GM23338 (cell line): ENCODE measurements at regions not wholly inside any gene's neighbourhood (a gene's known extent, or its start where the extent isn't known, plus 50 kb on each side); places are given as distances from the start of the nearest gene placed in this dataset.

Source experiments
- ATAC-seq: fragments of 200-7000 bp; cut with Tn5 transposase; 3 replicates; pipeline ENCODE4 v1.9.1; 2020
- DNase-seq: peaks from one replicate; pipeline ENCODE4 v3.0.0-alpha.2; 2015; ENCODE audit warnings: low spot score
- H2AFZ ChIP-seq: fragments of 200-600 bp; sonication (generic); 2 replicates; pipeline ENCODE4 v1.8.0; 2016; ENCODE audit warnings: antibody characterized with exemption, mild to moderate bottlenecking, moderate library complexity
- H3F3A ChIP-seq: fragments of 200-600 bp; sonication (generic); replicated peaks from 2 replicates; pipeline ENCODE4 v1.8.0; 2017; ENCODE audit warnings: antibody characterized with exemption, mixed run types, low read depth
- H3K27ac ChIP-seq: fragments of 200-600 bp; sonication (generic); 2 replicates; pipeline ENCODE4 v1.6.1; 2016; ENCODE audit warnings: low read depth
- H3K27me3 ChIP-seq: fragments of 200-600 bp; sonication (generic); 2 replicates; pipeline ENCODE4 v1.8.0; 2016; ENCODE audit warnings: mild to moderate bottlenecking, mixed run types, moderate library complexity; ENCODE audit not compliant: insufficient read depth
- H3K36me3 ChIP-seq: fragments of 200-600 bp; sonication (generic); 2 replicates; pipeline ENCODE4 v1.8.0; 2016; ENCODE audit warnings: mild to moderate bottlenecking; ENCODE audit not compliant: insufficient read depth
- H3K4me1 ChIP-seq: fragments of 200-600 bp; sonication (generic); 2 replicates; pipeline ENCODE4 v1.8.0; 2016; ENCODE audit warnings: mild to moderate bottlenecking, moderate library complexity; ENCODE audit not compliant: insufficient read depth
- H3K4me2 ChIP-seq: fragments of 200-600 bp; sonication (generic); 2 replicates; pipeline ENCODE4 v1.7.1; 2017; ENCODE audit warnings: mixed run types
- H3K4me3 ChIP-seq: fragments of 200-600 bp; sonication (generic); 2 replicates; pipeline ENCODE4 v1.6.1; 2016; ENCODE audit warnings: mixed run types
- H3K79me2 ChIP-seq: fragments of 200-600 bp; sonication (generic); replicated peaks from 2 replicates; pipeline ENCODE4 v1.8.0; 2017; ENCODE audit warnings: mild to moderate bottlenecking; ENCODE audit not compliant: insufficient read depth
- H3K9me2 ChIP-seq: fragments of 200-600 bp; sonication (generic); 2 replicates; pipeline ENCODE4 v1.8.0; 2017; ENCODE audit not compliant: insufficient read depth
- H4K20me1 ChIP-seq: fragments of 200-600 bp; sonication (generic); replicated peaks from 2 replicates; pipeline ENCODE4 v1.8.0; 2017; ENCODE audit warnings: mild to moderate bottlenecking; ENCODE audit not compliant: insufficient read depth
- H3K27ac Mint-ChIP-seq: 2 replicates; pipeline ENCODE4 v1.8.0; 2020; ENCODE audit warnings: inconsistent platforms, mild to moderate bottlenecking, moderate library complexity, mixed read lengths
- H3K27me3 Mint-ChIP-seq: 3 replicates; pipeline ENCODE4 v1.8.0; 2022; ENCODE audit warnings: low read depth, mild to moderate bottlenecking, moderate library complexity, mixed read lengths, inconsistent platforms; ENCODE audit not compliant: insufficient read depth, poor library complexity
- H3K36me3 Mint-ChIP-seq: 3 replicates; pipeline ENCODE4 v1.8.0; 2021; ENCODE audit warnings: low read depth, mild to moderate bottlenecking, inconsistent platforms, moderate library complexity, mixed read lengths
- H3K4me1 Mint-ChIP-seq: 3 replicates; pipeline ENCODE4 v1.8.0; 2020; ENCODE audit warnings: mild to moderate bottlenecking, inconsistent platforms, mixed read lengths
- H3K4me3 Mint-ChIP-seq: 3 replicates; pipeline ENCODE4 v1.8.0; 2021; ENCODE audit warnings: moderate library complexity, mild to moderate bottlenecking, inconsistent platforms, mixed read lengths
- H3K9me3 Mint-ChIP-seq: 3 replicates; pipeline ENCODE4 v1.8.0; 2020; ENCODE audit warnings: moderate library complexity, mild to moderate bottlenecking, inconsistent platforms, mixed read lengths
- CREB1 ChIP-seq: fragments of 250-450 bp; sonication (Bioruptor Pico); IDR thresholded peaks from 2 replicates; pipeline ENCODE4 v1.5.0; 2020; ENCODE audit warnings: low read depth, mild to moderate bottlenecking, moderate library complexity
- EZH2 ChIP-seq: fragments of 200-600 bp; sonication (generic); IDR thresholded peaks from one replicate; pipeline ENCODE4 v1.8.0; 2017; ENCODE audit warnings: antibody characterized with exemption, mild to moderate bottlenecking, low read depth; ENCODE audit not compliant: unreplicated experiment
- EZH2phosphoT487 ChIP-seq: fragments of 200-600 bp; sonication (generic); IDR thresholded peaks from one replicate; pipeline ENCODE4 v1.8.1; 2018; ENCODE audit warnings: antibody characterized with exemption; ENCODE audit not compliant: unreplicated experiment
- JUNB ChIP-seq: IDR thresholded peaks from one replicate; pipeline ENCODE4 v1.6.1; 2016; ENCODE audit warnings: antibody characterized with exemption; ENCODE audit not compliant: unreplicated experiment
- NANOG ChIP-seq: IDR thresholded peaks from 2 replicates; pipeline ENCODE4 v1.6.1; 2016; ENCODE audit warnings: antibody characterized with exemption, borderline replicate concordance
- POLR2AphosphoS5 ChIP-seq: IDR thresholded peaks from 2 replicates; pipeline ENCODE4 v1.6.1; 2016; ENCODE audit warnings: antibody characterized with exemption, low read depth
- STAT1 ChIP-seq: IDR thresholded peaks from one replicate; pipeline ENCODE4 v1.6.1; 2016; ENCODE audit warnings: antibody characterized with exemption; ENCODE audit not compliant: unreplicated experiment
- ZNF114 ChIP-seq: fragments of 250-450 bp; sonication (Bioruptor Pico); IDR thresholded peaks from 2 replicates; pipeline ENCODE4 v1.5.0; 2020; ENCODE audit warnings: mild to moderate bottlenecking, moderate library complexity
- ZNF331 ChIP-seq: fragments of 250-450 bp; sonication (Bioruptor Pico); IDR thresholded peaks from 2 replicates; pipeline ENCODE4 v1.5.0; 2020; ENCODE audit warnings: low read depth, mild to moderate bottlenecking, moderate library complexity
- ZNF462 ChIP-seq: fragments of 250-450 bp; sonication (Bioruptor Pico); IDR thresholded peaks from 2 replicates; pipeline ENCODE4 v1.5.0; 2020; ENCODE audit warnings: mild to moderate bottlenecking, moderate library complexity
- TF ChIP-seq, protein P1 (sequence below): IDR thresholded peaks from 2 replicates; pipeline ENCODE4 v1.6.1; 2016; ENCODE audit warnings: antibody characterized with exemption
- TF ChIP-seq, protein P2 (sequence below), 2 experiments: fragments of 200-600 bp in 1 of 2; sonication (generic) in 1 of 2; conservative IDR thresholded peaks; 2 replicates each; pipeline versions ENCODE4 v1.5.1 to v1.6.1; 2016 to 2017; ENCODE audit warnings: antibody characterized with exemption in 2 of 2, low read depth in 2 of 2, mild to moderate bottlenecking in 2 of 2, moderate library complexity in 1 of 2
- TF ChIP-seq, protein P3 (sequence below): IDR thresholded peaks from one replicate; pipeline ENCODE4 v1.6.1; 2018; ENCODE audit warnings: antibody characterized with exemption; ENCODE audit not compliant: unreplicated experiment

- no peaks in the 10 kb centered on the region for H3K79me2 ChIP-seq
- H3K9me2 ChIP-seq = no peaks in the 10 kb centered on the region
- no peak overlapping the region for H3K27ac ChIP-seq
- no peaks in the 10 kb centered on the region for H4K20me1 ChIP-seq
- TF ChIP-seq EZH2 (no peak), ZNF114 (CRISPR knock-in tag) (no peak), CREB1 (CRISPR knock-in tag) (no peak), EZH2phosphoT487 (no peak), NANOG (no peak), ZNF462 (CRISPR knock-in tag) (no peak), JUNB (no peak), POLR2AphosphoS5 (no peak), ZNF331 (CRISPR knock-in tag) (no peak), STAT1 (no peak)
- TF ChIP-seq, protein P1, sequence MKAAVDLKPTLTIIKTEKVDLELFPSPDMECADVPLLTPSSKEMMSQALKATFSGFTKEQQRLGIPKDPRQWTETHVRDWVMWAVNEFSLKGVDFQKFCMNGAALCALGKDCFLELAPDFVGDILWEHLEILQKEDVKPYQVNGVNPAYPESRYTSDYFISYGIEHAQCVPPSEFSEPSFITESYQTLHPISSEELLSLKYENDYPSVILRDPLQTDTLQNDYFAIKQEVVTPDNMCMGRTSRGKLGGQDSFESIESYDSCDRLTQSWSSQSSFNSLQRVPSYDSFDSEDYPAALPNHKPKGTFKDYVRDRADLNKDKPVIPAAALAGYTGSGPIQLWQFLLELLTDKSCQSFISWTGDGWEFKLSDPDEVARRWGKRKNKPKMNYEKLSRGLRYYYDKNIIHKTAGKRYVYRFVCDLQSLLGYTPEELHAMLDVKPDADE = no peak
- TF ChIP-seq, protein P2, sequence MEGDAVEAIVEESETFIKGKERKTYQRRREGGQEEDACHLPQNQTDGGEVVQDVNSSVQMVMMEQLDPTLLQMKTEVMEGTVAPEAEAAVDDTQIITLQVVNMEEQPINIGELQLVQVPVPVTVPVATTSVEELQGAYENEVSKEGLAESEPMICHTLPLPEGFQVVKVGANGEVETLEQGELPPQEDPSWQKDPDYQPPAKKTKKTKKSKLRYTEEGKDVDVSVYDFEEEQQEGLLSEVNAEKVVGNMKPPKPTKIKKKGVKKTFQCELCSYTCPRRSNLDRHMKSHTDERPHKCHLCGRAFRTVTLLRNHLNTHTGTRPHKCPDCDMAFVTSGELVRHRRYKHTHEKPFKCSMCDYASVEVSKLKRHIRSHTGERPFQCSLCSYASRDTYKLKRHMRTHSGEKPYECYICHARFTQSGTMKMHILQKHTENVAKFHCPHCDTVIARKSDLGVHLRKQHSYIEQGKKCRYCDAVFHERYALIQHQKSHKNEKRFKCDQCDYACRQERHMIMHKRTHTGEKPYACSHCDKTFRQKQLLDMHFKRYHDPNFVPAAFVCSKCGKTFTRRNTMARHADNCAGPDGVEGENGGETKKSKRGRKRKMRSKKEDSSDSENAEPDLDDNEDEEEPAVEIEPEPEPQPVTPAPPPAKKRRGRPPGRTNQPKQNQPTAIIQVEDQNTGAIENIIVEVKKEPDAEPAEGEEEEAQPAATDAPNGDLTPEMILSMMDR (conservative IDR thresholded peaks at IDR 0.05; ENCODE audit: low read depth in 2 of 2) = no peak
- TF ChIP-seq, protein P3, sequence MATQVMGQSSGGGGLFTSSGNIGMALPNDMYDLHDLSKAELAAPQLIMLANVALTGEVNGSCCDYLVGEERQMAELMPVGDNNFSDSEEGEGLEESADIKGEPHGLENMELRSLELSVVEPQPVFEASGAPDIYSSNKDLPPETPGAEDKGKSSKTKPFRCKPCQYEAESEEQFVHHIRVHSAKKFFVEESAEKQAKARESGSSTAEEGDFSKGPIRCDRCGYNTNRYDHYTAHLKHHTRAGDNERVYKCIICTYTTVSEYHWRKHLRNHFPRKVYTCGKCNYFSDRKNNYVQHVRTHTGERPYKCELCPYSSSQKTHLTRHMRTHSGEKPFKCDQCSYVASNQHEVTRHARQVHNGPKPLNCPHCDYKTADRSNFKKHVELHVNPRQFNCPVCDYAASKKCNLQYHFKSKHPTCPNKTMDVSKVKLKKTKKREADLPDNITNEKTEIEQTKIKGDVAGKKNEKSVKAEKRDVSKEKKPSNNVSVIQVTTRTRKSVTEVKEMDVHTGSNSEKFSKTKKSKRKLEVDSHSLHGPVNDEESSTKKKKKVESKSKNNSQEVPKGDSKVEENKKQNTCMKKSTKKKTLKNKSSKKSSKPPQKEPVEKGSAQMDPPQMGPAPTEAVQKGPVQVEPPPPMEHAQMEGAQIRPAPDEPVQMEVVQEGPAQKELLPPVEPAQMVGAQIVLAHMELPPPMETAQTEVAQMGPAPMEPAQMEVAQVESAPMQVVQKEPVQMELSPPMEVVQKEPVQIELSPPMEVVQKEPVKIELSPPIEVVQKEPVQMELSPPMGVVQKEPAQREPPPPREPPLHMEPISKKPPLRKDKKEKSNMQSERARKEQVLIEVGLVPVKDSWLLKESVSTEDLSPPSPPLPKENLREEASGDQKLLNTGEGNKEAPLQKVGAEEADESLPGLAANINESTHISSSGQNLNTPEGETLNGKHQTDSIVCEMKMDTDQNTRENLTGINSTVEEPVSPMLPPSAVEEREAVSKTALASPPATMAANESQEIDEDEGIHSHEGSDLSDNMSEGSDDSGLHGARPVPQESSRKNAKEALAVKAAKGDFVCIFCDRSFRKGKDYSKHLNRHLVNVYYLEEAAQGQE = no peak
- no peaks in the 10 kb centered on the region for H3K27me3 ChIP-seq
- no peak overlapping the region for H3K4me3 ChIP-seq
- H3K4me1 ChIP-seq = peaks cover 12% of the 10 kb centered on the region; the same call in 1 of the 2 replicates
- Mint-ChIP-seq H3K36me3 (peaks cover 5% of the 10 kb centered on the region; the same call in 1 of the 3 replicates), H3K27me3 (no peaks in the 10 kb centered on the region), H3K4me1 (peaks cover 22% of the 10 kb centered on the region), H3K4me3 (no peak overlapping the region), H3K9me3 (peaks cover 4% of the 10 kb centered on the region; the same call in 1 of the 3 replicates), H3K27ac (no peak overlapping the region)
- H3K36me3 ChIP-seq = no peaks in the 10 kb centered on the region
- no peak for ATAC-seq
- DNase-seq = no peak
- no peak overlapping the region for H3K4me2 ChIP-seq
- H3F3A ChIP-seq = no peaks in the 10 kb centered on the region
- no peak overlapping the region for H2AFZ ChIP-seq
Measured at GRCh38 chr6:134634966-134635365, 314.9 kb downstream of the ALDH8A1 start.
